ENCODE measurements at regions not wholly inside any gene's neighbourhood (a gene's known extent, or its start where the extent isn't known, plus 50 kb on each side); places are given as distances from the start of the nearest gene placed in this dataset.

DNA sequence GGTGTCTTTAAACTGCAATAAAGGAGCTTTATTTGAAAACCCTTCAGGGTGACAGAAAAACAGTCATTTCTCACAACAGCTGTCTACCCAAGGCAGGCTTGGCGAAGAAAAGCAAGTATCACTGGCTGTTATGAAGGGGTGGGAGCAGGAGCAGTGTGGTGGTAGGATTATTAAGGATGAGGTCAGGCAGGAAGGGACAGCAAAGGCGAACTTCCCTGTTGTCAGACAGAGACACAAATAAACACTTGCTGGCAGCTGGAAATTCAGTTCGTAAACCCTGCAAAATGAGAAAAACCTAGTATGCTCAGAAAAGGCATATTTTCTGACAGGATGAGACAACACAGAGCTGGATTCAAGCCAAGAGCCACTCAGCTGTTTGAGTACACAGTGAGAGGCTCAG, 416.3 kb upstream of the CDH5 start:
- no peak for TF ChIP-seq GPN1 (CRISPR knock-in tag; IDR thresholded peaks at IDR 0.05; ENCODE audit: borderline replicate concordance)
- TF ChIP-seq, protein P1, sequence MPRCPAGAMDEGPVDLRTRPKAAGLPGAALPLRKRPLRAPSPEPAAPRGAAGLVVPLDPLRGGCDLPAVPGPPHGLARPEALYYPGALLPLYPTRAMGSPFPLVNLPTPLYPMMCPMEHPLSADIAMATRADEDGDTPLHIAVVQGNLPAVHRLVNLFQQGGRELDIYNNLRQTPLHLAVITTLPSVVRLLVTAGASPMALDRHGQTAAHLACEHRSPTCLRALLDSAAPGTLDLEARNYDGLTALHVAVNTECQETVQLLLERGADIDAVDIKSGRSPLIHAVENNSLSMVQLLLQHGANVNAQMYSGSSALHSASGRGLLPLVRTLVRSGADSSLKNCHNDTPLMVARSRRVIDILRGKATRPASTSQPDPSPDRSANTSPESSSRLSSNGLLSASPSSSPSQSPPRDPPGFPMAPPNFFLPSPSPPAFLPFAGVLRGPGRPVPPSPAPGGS (CRISPR knock-in tag; IDR thresholded peaks at IDR 0.05), result no peak
- no peak for TF ChIP-seq ZNF768 (CRISPR knock-in tag; IDR thresholded peaks at IDR 0.05)
- no peak for TF ChIP-seq RXRB (CRISPR knock-in tag; IDR thresholded peaks at IDR 0.05; ENCODE audit: borderline replicate concordance)
- TF ChIP-seq, protein P2, sequence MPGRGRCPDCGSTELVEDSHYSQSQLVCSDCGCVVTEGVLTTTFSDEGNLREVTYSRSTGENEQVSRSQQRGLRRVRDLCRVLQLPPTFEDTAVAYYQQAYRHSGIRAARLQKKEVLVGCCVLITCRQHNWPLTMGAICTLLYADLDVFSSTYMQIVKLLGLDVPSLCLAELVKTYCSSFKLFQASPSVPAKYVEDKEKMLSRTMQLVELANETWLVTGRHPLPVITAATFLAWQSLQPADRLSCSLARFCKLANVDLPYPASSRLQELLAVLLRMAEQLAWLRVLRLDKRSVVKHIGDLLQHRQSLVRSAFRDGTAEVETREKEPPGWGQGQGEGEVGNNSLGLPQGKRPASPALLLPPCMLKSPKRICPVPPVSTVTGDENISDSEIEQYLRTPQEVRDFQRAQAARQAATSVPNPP (CRISPR knock-in tag; IDR thresholded peaks at IDR 0.05), result no peak
- TF ChIP-seq, protein P3, sequence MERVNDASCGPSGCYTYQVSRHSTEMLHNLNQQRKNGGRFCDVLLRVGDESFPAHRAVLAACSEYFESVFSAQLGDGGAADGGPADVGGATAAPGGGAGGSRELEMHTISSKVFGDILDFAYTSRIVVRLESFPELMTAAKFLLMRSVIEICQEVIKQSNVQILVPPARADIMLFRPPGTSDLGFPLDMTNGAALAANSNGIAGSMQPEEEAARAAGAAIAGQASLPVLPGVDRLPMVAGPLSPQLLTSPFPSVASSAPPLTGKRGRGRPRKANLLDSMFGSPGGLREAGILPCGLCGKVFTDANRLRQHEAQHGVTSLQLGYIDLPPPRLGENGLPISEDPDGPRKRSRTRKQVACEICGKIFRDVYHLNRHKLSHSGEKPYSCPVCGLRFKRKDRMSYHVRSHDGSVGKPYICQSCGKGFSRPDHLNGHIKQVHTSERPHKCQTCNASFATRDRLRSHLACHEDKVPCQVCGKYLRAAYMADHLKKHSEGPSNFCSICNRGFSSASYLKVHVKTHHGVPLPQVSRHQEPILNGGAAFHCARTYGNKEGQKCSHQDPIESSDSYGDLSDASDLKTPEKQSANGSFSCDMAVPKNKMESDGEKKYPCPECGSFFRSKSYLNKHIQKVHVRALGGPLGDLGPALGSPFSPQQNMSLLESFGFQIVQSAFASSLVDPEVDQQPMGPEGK (CRISPR knock-in tag; IDR thresholded peaks at IDR 0.05), result no peak
- TF ChIP-seq, protein P4, sequence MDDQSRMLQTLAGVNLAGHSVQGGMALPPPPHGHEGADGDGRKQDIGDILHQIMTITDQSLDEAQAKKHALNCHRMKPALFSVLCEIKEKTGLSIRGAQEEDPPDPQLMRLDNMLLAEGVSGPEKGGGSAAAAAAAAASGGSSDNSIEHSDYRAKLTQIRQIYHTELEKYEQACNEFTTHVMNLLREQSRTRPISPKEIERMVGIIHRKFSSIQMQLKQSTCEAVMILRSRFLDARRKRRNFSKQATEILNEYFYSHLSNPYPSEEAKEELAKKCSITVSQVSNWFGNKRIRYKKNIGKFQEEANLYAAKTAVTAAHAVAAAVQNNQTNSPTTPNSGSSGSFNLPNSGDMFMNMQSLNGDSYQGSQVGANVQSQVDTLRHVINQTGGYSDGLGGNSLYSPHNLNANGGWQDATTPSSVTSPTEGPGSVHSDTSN (CRISPR knock-in tag; IDR thresholded peaks at IDR 0.05; ENCODE audit: borderline replicate concordance), result no peak
- no peak for TF ChIP-seq TCF7L2 (IDR thresholded peaks at IDR 0.05; ENCODE audit: low read depth, low read length)
- no peak for TF ChIP-seq ZNF232 (CRISPR knock-in tag; IDR thresholded peaks at IDR 0.05; ENCODE audit: borderline replicate concordance)
- TF ChIP-seq, protein P5, sequence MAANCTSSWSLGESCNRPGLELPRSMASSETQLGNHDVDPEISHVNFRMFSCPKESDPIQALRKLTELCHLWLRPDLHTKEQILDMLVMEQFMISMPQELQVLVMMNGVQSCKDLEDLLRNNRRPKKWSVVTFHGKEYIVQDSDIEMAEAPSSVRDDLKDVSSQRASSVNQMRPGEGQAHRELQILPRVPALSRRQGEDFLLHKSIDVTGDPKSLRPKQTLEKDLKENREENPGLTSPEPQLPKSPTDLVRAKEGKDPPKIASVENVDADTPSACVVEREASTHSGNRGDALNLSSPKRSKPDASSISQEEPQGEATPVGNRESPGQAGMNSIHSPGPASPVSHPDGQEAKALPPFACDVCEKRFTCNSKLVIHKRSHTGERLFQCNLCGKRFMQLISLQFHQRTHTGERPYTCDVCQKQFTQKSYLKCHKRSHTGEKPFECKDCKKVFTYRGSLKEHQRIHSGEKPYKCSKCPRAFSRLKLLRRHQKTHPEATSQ (CRISPR knock-in tag; IDR thresholded peaks at IDR 0.05; ENCODE audit: borderline replicate concordance), result no peak
- TF ChIP-seq, protein P6, sequence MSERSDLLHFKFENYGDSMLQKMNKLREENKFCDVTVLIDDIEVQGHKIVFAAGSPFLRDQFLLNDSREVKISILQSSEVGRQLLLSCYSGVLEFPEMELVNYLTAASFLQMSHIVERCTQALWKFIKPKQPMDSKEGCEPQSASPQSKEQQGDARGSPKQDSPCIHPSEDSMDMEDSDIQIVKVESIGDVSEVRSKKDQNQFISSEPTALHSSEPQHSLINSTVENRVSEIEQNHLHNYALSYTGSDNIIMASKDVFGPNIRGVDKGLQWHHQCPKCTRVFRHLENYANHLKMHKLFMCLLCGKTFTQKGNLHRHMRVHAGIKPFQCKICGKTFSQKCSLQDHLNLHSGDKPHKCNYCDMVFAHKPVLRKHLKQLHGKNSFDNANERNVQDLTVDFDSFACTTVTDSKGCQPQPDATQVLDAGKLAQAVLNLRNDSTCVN (CRISPR knock-in tag; IDR thresholded peaks at IDR 0.05; ENCODE audit: borderline replicate concordance), result no peak
- no peak for TF ChIP-seq ZNF749 (CRISPR knock-in tag; IDR thresholded peaks at IDR 0.05; ENCODE audit: borderline replicate concordance)
- TF ChIP-seq, protein P7, sequence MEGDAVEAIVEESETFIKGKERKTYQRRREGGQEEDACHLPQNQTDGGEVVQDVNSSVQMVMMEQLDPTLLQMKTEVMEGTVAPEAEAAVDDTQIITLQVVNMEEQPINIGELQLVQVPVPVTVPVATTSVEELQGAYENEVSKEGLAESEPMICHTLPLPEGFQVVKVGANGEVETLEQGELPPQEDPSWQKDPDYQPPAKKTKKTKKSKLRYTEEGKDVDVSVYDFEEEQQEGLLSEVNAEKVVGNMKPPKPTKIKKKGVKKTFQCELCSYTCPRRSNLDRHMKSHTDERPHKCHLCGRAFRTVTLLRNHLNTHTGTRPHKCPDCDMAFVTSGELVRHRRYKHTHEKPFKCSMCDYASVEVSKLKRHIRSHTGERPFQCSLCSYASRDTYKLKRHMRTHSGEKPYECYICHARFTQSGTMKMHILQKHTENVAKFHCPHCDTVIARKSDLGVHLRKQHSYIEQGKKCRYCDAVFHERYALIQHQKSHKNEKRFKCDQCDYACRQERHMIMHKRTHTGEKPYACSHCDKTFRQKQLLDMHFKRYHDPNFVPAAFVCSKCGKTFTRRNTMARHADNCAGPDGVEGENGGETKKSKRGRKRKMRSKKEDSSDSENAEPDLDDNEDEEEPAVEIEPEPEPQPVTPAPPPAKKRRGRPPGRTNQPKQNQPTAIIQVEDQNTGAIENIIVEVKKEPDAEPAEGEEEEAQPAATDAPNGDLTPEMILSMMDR (CRISPR knock-in tag; IDR thresholded peaks at IDR 0.05), result no peak
